Cerebellar cortex (tissue), 1 donor: ENCODE measurements at regions not wholly inside any gene's neighbourhood (a gene's known extent, or its start where the extent isn't known, plus 50 kb on each side); places are given as distances from the start of the nearest gene placed in this dataset.
"Not testable (repeated sequence)": the region's sequence is repeated elsewhere in the genome, so short reads cannot be mapped to it uniquely, and the experiment has no call there.

Source experiments
- DNase-seq: peaks from one replicate; pipeline ENCODE4 v3.0.0-alpha.2; 2015; ENCODE audit warnings: low spot score

- DNase-seq = no peak
These were observed 370.6 kb upstream of the IGFBP3 start for GRCh38 chr7:46291601-46292150.

GRCh38 chr7:46291050-46291438, 370.0 kb upstream of the IGFBP3 start:
- DNase-seq = no peak

- DNase-seq = no peak
These were observed 369.4 kb upstream of the IGFBP3 start for GRCh38 chr7:46290374-46291049.

GRCh38 chr7:46288861-46289260, 367.8 kb upstream of the IGFBP3 start:
- no peak for DNase-seq

GRCh38 chr7:46288010-46288409, 366.9 kb upstream of the IGFBP3 start:
- no peak for DNase-seq

GRCh38 chr7:46286957-46287356, 365.9 kb upstream of the IGFBP3 start:
- DNase-seq = no peak

GRCh38 chr7:46286356-46286755, 365.3 kb upstream of the IGFBP3 start:
- DNase-seq = no peak

GRCh38 chr7:46285878-46286277, 364.8 kb upstream of the IGFBP3 start:
- DNase-seq = no peak

GRCh38 chr7:46283852-46284251, 362.8 kb upstream of the IGFBP3 start:
- no peak for DNase-seq

- DNase-seq = no peak
These were observed 361.1 kb upstream of the IGFBP3 start for GRCh38 chr7:46282155-46282554.

- DNase-seq = no peak
These were observed 360.0 kb upstream of the IGFBP3 start for GRCh38 chr7:46281071-46281470.

- no peak for DNase-seq
These were observed 358.2 kb upstream of the IGFBP3 start for GRCh38 chr7:46279290-46279689.

- DNase-seq = no peak
These were observed 343.6 kb upstream of the IGFBP3 start for GRCh38 chr7:46264646-46265045.

GRCh38 chr7:46261638-46262037, 340.6 kb upstream of the IGFBP3 start:
- DNase-seq = not testable (repeated sequence)

GRCh38 chr7:46259947-46260346, 338.9 kb upstream of the IGFBP3 start:
- DNase-seq = no peak

- DNase-seq = no peak
These were observed 336.8 kb upstream of the IGFBP3 start for GRCh38 chr7:46257761-46258448.

GRCh38 chr7:46256870-46257661, 336.0 kb upstream of the IGFBP3 start:
- DNase-seq = no peak

- DNase-seq = no peak
These were observed 332.4 kb upstream of the IGFBP3 start for GRCh38 chr7:46253520-46253919.

GRCh38 chr7:46247664-46248063, 326.6 kb upstream of the IGFBP3 start:
- no peak for DNase-seq

- no peak for DNase-seq
These were observed 324.6 kb upstream of the IGFBP3 start for GRCh38 chr7:46245586-46246111.

- DNase-seq = no peak
These were observed 323.7 kb upstream of the IGFBP3 start for GRCh38 chr7:46244757-46245156.

- DNase-seq = no peak
These were observed 322.3 kb upstream of the IGFBP3 start for GRCh38 chr7:46243406-46243805.
